Epithelial cell of proximal tubule (primary cell): ENCODE measurements at regions not wholly inside any gene's neighbourhood (a gene's known extent, or its start where the extent isn't known, plus 50 kb on each side); places are given as distances from the start of the nearest gene placed in this dataset.

Experiments used
- DNase-seq: peaks from one replicate; pipeline ENCODE4 v3.0.0-alpha.2; 2011; ENCODE audit warnings: low read depth
- H3K4me3 ChIP-seq: 2 replicates; pipeline ENCODE4 v1.5.1; 2011; ENCODE audit warnings: low read depth, mild to moderate bottlenecking, low read length
- TF ChIP-seq, protein P1 (sequence below): conservative IDR thresholded peaks from 2 replicates; pipeline ENCODE4 v1.5.1; 2012; ENCODE audit warnings: low read depth, mild to moderate bottlenecking, low read length

DNA sequence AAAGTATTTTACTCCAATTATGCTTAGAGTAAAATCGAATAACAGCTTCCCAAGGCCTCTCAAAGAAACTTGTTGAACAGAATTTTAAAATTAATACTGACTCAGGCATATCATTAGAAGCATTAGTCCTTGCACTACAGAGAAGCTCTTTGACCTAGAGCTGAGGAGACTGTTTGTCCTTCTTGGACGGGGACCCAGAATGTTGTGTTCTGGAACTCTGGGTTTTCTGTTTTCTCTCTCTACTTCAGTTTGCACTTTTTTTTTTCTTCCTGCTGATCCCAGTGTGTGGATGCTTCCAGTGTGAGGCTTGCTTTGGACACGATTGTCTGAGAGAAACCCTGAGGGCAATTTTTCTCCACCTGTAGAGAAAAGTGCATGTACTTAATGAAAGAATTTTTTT is 847.6 kb downstream of the SOCS6 start:
- no peak for DNase-seq
- TF ChIP-seq, protein P1, sequence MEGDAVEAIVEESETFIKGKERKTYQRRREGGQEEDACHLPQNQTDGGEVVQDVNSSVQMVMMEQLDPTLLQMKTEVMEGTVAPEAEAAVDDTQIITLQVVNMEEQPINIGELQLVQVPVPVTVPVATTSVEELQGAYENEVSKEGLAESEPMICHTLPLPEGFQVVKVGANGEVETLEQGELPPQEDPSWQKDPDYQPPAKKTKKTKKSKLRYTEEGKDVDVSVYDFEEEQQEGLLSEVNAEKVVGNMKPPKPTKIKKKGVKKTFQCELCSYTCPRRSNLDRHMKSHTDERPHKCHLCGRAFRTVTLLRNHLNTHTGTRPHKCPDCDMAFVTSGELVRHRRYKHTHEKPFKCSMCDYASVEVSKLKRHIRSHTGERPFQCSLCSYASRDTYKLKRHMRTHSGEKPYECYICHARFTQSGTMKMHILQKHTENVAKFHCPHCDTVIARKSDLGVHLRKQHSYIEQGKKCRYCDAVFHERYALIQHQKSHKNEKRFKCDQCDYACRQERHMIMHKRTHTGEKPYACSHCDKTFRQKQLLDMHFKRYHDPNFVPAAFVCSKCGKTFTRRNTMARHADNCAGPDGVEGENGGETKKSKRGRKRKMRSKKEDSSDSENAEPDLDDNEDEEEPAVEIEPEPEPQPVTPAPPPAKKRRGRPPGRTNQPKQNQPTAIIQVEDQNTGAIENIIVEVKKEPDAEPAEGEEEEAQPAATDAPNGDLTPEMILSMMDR, result no peak
- H3K4me3 ChIP-seq, result no peak overlapping the region

DNA sequence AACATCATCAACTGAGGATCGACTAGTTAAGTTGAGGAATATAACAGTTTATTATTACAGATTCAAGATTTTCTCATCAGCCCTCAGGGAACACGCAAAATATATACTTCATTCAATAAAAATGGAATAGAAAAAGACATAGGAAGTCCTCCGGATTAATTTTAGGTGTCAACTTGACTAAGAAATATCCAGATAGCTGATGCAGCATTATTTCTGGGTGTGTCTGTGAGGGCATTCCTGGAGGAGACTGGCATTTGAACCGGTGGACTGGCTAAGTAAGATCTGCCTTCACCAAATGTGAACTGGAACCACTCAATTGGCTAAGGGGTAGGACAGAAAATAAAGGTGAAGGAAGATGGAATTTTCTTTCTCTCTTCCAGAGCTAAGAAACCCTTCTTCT is 845.3 kb downstream of the SOCS6 start:
- no peak overlapping the region for H3K4me3 ChIP-seq
- TF ChIP-seq, protein P1, result no peak
- no peak for DNase-seq

DNA sequence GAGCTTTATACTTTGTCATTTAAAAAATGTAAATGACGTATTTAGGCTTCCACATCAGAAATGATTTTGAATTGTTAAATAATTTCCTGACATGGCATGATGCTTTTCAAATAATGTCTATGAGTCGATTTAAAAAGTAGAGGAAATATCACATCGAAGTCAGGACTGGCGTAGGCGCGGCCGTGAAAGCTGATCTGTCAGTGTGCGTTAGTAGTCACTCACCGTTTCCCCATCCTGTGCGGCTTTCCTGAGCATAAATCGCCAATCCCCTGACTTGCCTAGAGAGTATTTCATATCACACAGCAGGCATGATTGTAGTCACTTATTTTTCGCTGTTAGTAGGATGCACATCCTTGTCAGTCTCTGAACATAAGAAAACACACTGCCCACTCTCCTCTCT is 843.1 kb downstream of the SOCS6 start:
- DNase-seq, result no peak
- TF ChIP-seq, protein P1, result no peak
- H3K4me3 ChIP-seq, result no peak overlapping the region

DNA sequence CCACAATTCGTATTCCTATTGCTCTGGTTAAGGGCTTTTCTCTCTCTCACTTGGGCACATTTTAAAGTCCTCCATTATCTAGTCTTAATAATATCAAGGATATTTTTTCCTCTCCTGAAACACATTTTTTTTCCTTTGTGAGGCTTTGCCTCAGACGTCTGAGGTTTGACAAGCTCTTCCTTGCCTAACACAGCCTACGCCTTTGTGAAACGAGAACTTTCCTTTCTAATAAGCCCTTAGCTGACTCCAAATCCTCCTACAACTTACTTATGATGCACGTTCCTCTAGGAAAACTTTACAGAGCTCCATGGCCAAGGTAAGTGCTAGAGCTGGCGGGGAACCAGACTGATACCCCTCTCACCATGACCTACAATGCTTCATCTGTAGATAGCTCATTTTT is 841.5 kb downstream of the SOCS6 start:
- DNase-seq, result no peak
- TF ChIP-seq, protein P1, result no peak
- H3K4me3 ChIP-seq, result no peak overlapping the region

DNA sequence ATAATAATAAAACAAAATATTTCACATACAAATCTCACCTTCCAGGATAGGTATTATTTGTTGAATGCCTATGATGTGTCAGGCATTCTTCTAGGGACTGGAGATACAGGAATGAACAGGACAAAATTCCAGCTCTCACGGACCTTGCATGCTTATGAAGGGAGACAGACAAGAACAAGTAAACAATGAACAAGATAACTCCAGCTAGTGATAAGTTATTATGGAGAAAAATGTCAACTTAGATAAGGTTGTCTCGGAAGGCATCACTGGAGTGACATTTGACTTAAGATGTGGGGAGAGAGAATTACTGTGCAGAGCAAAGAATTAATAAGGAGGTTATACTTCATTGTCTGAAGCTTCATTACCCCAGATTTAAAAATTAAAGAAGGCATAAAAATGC is 836.7 kb downstream of the SOCS6 start:
- TF ChIP-seq, protein P1, result no peak
- H3K4me3 ChIP-seq, result no peak overlapping the region
- no peak for DNase-seq

DNA sequence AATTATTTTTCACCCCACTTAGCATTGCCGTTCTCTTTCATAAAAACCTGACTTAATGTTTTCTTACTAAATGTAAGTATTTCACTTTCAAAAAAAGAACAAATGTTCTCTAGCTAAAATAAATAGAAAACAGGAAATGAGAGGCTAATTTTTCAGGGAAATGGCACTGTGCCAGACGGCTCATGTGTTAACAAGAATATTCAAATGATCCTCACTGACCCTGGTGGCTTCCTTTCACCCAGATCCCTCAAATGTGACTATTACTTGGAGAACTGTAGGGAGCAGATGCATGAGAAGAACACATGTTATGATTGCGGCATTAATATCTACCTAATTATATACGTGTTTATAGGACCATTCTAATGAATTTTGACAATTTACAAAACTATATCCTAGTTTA is 827.7 kb downstream of the SOCS6 start:
- TF ChIP-seq, protein P1, result no peak
- no peak for DNase-seq

DNA sequence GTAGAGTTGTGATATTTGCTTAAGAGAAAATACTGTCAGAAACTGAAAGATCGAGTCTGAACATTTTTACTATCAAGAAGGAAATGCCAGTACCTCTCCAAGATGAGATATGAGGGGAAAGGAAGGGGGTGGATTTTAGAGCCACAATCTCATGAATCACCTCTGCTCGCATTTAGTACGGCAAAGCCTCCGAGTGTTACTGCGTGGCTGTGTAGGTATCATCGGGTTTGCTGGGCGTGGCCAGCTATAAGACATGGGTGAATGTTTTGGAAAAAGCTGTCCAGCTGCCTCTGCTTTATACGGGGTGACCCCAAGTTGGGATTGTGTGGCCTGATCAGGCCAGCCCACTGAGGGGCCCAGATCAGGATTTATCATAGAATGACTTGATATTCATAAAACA is 826.4 kb downstream of the SOCS6 start:
- no peak overlapping the region for H3K4me3 ChIP-seq
- TF ChIP-seq, protein P1, result no peak
- no peak for DNase-seq

More for the DNA sequence above, 827.7 kb downstream of the SOCS6 start:
- H3K4me3 ChIP-seq, result no peak overlapping the region
